ENCODE measurements at regions not wholly inside any gene's neighbourhood (a gene's known extent, or its start where the extent isn't known, plus 50 kb on each side); places are given as distances from the start of the nearest gene placed in this dataset.

GRCh38 chr10:61846370-61847031, 55.0 kb upstream of the ARID5B start:
- 85 to 97% (median 95%) methylated on average over 5 of the region's 5 CpGs for WGBS, 3 donors
- DNase-seq: no peak
- TF ChIP-seq CTCF (IDR thresholded peaks at IDR 0.05): no peak
- intact Hi-C loops (cut with DNase I): no loop called here
- Histone ChIP-seq H3K27ac (no peak overlapping the region), H3K36me3 (ENCODE audit: insufficient read depth in 1 of 2, low read depth in 1 of 2) (no peaks in the 10 kb centered on the region), H3K27me3 (ENCODE audit: insufficient read depth in 3 of 3, low read length in 2 of 3) (no peaks in the 10 kb centered on the region), H3K4me1 (no peaks in the 10 kb centered on the region), H3K9me3 (no peaks in the 10 kb centered on the region), H3K4me3 (no peak overlapping the region)
- ATAC-seq: no peak

DNA sequence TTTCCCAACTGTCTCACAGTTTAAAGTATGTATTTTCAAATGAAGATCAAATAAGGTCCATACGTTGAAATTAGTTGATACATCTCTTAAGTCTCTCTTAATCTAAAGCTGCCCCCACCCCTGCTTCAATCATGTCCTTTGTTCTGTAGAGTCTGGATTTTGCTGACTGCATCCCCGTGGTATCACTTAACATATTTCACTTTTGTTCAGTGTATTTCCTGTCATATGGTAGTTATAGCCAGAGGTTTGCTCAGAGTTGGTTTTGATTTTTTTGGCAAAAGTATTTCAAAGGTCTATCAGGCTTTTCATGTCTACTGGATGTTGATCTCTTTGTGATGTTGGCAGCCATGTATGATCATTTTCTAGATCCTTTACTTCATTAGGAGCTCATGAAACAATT, 54.4 kb upstream of the ARID5B start:
- TF ChIP-seq CTCF (IDR thresholded peaks at IDR 0.05): no peak
- Histone ChIP-seq H3K36me3 (ENCODE audit: insufficient read depth in 1 of 2, low read depth in 1 of 2) (no peaks in the 10 kb centered on the region), H3K9me3 (no peaks in the 10 kb centered on the region), H3K4me3 (no peak overlapping the region), H3K4me1 (no peaks in the 10 kb centered on the region), H3K27ac (no peak overlapping the region), H3K27me3 (ENCODE audit: insufficient read depth in 3 of 3, low read length in 2 of 3) (no peaks in the 10 kb centered on the region)
- ATAC-seq (no peak), DNase-seq (no peak)
- intact Hi-C loops (cut with DNase I): no loop called here
- WGBS, 3 donors: 57 to 63% (median 63%) methylated on average over 2 of the region's 2 CpGs

DNA sequence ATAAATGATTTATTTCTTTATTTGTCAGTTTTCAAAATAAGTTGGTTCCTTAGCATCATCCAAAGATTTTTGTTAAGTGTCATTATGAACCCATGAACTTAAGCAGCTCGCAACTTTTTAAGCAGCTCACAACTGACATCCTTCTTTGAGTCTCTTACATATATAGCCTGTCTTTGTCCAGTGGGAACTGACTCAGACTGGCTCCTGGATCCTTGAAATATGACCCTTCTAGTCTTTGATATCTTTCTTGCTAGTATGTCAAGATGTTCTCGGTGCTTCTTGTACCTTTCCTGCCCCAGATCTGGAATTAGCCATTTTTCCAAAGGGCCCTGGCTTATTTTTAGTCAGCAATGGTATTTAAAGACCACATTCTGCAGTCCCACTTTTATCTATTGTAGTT, 53.9 kb upstream of the ARID5B start:
- no peak for ATAC-seq
- Histone ChIP-seq H3K27me3 (ENCODE audit: insufficient read depth in 3 of 3, low read length in 2 of 3) (no peaks in the 10 kb centered on the region), H3K36me3 (ENCODE audit: insufficient read depth in 1 of 2, low read depth in 1 of 2) (no peaks in the 10 kb centered on the region), H3K4me1 (no peaks in the 10 kb centered on the region), H3K9me3 (no peaks in the 10 kb centered on the region), H3K4me3 (no peak overlapping the region), H3K27ac (no peak overlapping the region)
- 59 to 86% (median 82%) methylated on average over 2 of the region's 2 CpGs for WGBS, 3 donors
- no peak for TF ChIP-seq CTCF (IDR thresholded peaks at IDR 0.05)
- DNase-seq: no peak
- intact Hi-C loops (cut with DNase I): no loop called here

DNA sequence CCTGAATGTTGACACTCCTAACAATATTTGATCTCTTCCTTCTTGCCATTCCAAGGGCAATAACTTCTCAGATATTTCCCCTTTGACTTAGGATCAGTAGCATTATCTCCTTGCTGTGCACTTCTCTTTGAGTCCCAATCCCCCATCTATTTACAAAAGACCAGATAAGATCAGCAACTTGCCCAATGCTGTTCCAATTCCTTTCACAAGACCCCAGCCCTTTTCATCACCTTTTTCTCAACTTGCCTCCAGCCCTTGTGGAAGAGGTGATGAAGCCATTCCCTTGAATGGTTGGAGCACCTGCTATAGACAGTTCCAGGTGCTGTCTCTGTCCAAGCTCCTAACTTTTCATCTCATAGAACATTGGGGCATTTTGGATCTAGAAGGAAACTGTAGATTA, 51.1 kb upstream of the ARID5B start:
- H3K36me3 ChIP-seq (ENCODE audit: insufficient read depth in 1 of 2, low read depth in 1 of 2): no peaks in the 10 kb centered on the region
- DNase-seq: no peak
- no peak for ATAC-seq
- intact Hi-C loops (cut with DNase I): no loop called here
- H3K9me3 ChIP-seq: no peaks in the 10 kb centered on the region
- no peaks in the 10 kb centered on the region for H3K27me3 ChIP-seq (ENCODE audit: insufficient read depth in 3 of 3, low read length in 2 of 3)
- H3K4me1 ChIP-seq: no peaks in the 10 kb centered on the region
- H3K27ac ChIP-seq: no peak overlapping the region
- no peak for TF ChIP-seq CTCF (IDR thresholded peaks at IDR 0.05)
- H3K4me3 ChIP-seq: no peak overlapping the region
